GM12872 (cell line): ENCODE measurements at regions not wholly inside any gene's neighbourhood (a gene's known extent, or its start where the extent isn't known, plus 50 kb on each side); places are given as distances from the start of the nearest gene placed in this dataset.

ENCODE experiments used
- TF ChIP-seq, protein P1 (sequence below): IDR thresholded peaks from 3 replicates; pipeline ENCODE4 v1.5.1; 2011; ENCODE audit warnings: low read depth, mild to moderate bottlenecking, low read length, moderate library complexity; ENCODE audit not compliant: insufficient read depth

DNA sequence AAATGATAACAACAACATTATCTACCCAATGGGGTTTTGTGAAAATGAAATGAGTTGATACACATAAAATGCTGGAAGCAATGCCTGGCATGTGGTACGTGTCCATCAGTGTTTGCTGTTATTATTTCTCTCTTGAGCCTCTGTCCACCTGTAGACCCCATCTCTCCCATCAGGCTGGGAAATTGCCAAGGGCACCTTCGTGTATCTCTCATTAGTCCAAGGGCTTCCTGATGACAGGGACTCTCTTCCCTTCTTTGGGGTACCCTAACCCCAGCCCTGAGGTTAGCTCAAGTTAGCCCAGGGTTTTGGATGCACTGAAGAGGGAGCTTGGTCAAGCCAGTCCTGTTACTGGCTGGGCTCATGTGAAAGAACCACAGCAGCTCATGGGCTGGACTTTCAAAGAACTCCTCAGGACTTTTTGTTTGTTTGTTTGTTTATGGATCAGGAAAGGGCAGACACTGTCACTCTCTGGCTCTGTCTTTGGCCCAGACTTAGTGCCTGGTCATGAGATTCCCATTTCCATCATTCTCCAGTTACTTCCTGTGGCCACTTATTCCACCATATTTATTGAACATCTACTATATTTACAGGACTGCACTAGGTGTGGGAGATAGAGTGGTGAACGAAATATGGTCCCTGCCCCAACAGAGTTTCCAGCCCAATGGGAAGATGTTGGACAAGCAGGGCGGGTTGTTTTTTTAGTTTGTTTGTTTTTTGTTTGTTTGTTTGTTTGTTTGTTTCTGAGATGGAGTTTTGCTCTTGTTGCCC is 57.4 kb downstream of the NAV1 start:
- TF ChIP-seq, protein P1, sequence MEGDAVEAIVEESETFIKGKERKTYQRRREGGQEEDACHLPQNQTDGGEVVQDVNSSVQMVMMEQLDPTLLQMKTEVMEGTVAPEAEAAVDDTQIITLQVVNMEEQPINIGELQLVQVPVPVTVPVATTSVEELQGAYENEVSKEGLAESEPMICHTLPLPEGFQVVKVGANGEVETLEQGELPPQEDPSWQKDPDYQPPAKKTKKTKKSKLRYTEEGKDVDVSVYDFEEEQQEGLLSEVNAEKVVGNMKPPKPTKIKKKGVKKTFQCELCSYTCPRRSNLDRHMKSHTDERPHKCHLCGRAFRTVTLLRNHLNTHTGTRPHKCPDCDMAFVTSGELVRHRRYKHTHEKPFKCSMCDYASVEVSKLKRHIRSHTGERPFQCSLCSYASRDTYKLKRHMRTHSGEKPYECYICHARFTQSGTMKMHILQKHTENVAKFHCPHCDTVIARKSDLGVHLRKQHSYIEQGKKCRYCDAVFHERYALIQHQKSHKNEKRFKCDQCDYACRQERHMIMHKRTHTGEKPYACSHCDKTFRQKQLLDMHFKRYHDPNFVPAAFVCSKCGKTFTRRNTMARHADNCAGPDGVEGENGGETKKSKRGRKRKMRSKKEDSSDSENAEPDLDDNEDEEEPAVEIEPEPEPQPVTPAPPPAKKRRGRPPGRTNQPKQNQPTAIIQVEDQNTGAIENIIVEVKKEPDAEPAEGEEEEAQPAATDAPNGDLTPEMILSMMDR: no peak

DNA sequence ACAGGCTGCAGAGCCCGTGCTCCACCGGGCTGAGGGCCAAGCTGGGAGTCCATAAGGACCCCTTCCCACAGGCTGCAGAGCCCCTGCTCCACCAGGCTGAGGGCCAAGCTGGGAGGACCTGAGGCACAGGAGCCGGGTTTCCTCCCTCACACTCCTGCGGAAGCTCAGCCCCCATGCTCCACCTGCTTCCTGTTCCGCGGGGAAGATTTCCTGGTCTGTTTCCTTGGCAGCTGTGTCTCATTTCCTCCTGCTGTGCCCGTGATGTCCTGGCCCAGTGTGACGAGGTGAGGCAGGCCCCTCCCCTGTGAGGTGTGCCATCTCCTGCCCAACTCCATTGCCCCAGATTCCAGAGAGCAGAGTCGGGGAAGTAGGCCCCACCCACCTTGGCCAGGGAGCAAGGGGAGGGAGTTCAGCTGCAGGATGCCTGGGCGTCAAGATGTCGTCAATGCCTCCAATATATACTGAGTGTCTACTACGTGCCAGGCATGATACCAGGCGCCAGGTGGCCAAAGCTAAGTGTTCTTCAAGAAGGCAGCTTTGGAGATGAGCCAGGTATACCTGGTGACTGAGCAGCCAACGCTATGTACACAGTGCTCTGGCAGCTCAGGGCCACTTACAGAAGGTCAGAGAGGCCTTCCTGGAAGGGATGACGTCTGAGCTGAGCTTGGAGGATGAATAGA is 58.8 kb downstream of the NAV1 start:
- TF ChIP-seq, protein P1: no peak

DNA sequence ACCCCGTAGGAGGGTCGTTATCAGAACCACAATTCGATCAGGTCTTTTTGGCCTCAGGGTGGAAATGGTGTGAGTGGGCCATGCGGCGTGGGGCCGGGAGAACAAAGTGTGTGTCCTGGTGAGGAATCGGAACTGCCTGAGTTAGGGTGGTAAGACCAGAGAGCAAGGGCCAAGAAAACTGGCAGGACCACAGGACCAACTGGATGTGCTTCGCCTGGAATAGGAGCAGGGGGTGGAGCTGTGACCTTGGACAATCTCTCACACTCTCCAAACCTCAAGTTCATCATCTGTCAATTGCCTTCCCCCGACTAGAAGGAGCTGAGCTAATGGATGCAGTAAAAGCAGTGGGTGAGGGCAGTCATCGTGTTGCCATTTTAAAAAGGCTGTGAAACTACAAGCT is 59.5 kb downstream of the NAV1 start:
- TF ChIP-seq, protein P1: no peak

DNA sequence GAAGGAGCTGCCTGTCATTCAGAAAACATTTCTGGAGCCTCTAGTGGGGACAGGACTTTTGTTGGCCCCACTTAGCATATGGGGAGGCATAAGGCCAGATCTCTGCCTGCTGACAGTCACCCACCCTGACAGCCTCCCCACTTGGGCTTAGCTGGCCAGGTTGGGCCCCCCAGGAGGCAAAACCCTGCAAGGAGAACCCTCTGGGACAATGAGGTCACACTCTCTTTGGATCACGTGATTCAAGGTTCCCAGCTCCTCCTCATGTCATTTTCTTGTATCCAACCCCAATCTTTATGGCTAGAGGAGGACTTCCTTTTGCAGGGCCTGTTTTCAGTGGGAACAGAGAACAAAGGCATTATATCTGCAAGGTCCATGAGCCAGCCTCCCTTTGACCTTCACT is 60.0 kb downstream of the NAV1 start:
- TF ChIP-seq, protein P1: no peak

DNA sequence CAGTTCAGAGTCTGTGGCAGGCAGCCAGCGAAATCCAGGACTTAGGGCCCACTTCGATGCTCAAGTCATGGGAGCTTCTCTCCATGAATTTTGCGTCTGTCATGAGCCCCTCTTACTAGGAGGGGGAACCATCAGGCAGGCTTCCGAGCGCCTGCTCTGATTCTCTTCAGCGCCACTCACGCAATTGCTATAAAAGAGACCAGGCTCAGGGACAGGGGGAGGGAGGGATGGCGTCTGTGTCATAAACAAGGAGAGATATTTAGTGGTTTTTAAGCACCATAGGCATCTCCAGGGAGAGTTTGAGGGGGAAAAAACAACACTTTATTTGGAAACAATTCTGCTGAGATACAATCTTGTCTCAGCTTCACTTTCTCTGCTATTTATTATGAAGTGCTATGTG is 60.6 kb downstream of the NAV1 start:
- TF ChIP-seq, protein P1: no peak

DNA sequence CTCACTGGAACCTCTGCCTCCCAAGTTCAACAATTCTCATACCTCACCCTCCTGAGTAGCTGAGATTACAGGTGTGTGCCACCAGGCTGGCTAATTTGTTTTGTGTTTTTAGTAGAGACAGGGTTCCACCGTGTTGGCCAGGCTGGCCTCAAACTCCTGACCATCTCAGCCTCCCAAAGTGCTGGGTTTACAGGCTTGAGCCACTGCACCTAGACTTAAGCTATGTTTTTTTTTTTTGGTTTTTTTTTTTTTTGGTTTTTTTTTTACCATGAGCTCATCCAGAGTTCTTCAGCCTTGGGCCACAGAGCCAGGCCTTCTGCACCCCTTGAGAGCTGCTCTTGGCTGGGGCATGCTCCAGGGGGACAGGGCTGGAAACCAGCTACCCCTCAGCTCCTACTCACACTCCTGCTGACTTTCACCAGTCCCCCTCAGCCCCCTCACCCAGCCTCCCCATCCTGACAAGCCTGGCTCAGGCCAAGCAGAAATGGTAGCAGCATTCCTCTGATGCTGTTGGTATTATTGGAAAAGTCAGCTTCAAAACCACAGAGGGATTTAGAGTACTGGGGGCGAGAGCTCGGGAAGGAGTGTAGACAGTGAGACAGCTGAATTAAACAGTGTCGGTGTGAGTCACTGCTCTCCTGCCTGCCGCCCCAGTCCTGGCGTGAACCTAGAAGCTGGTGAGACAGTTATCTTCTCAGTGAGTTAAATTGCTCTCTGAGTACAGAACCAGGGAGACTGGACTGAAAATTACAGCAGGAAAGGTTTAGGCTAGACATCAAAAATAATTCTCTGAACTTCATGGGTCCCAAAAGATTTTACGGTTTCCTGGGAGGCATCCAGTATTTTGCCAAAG is 63.7 kb downstream of the NAV1 start:
- TF ChIP-seq, protein P1: no peak

DNA sequence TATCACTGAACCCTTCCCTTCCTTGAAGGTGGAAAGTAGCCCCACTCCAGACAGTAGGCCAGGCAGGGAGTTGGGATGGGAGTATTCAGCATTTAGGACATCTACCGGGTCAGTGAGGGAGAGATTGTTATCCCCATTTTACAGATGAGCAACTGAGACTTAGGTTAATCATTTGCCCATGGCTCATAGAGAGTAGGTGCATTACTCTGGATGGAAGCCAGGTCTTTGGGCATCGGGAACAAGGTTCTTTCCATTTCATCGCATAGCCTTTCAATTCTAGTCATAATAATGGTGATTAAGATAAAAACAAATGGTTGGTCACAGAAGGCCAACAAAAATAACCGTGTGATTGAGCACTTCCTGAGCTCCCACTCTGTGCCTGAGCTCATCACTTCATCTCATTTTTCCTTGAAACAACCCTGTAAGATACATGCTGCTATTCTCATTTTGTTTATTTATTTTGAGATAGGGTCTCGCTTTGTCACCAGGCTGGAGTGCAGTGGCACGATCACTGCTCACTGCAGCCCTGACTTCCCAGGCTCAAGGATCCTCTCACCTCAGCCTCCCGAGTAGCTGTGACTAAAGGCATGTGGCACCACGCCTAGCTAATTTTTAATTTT is 64.8 kb downstream of the NAV1 start:
- TF ChIP-seq, protein P1: no peak
